ENCODE measurements at regions not wholly inside any gene's neighbourhood (a gene's known extent, or its start where the extent isn't known, plus 50 kb on each side); places are given as distances from the start of the nearest gene placed in this dataset.

DNA sequence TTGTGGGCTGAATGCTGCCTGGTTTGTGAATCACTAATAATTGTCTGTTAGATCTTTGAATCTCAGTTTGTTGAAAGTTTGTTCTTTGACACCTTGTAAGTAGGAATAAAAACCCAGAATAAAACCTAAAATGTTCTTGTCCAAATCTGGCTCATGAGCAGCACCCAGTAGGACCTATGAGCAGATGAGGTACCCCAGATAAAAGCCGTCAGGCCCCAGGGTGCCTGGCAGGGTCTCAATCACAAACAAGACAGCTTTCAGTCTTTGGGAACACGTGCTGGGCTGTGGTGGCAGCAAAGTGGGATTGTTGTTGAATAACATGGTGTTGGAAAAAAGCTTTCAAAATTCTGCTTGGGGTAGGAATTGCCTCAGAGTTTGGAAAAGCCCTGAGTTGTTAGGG lies 52.1 kb upstream of the ECI2 start:
- no peak for DNase-seq (ENCODE audit: low spot score)

DNA sequence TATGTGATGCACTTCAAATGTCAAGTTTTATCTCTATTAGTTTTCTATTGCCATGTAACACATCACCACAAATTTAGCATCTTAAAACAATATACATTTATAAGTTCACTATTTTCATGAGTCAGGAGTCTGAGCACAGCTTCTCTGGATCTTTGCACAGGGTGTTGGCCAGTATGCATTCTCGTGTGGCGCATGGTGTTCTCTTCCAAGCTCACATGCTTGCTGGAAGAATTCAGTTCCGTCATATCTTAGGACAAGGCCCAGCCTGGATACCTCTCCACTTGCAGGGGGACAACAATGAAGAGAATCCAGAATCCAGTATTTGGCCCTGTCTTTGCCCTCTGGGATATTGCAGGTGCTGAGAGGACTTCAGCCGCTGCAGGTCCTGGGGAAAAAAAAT lies 51.0 kb upstream of the ECI2 start:
- no peak for DNase-seq (ENCODE audit: low spot score)

- DNase-seq (ENCODE audit: low spot score), result no peak
Measured at GRCh38 chr6:4185846-4186245, 50.5 kb upstream of the ECI2 start.

- no peak for DNase-seq (ENCODE audit: low spot score)
Measured at GRCh38 chr6:4185419-4185818, 50.0 kb upstream of the ECI2 start.
